ENCODE measurements at regions not wholly inside any gene's neighbourhood (a gene's known extent, or its start where the extent isn't known, plus 50 kb on each side); places are given as distances from the start of the nearest gene placed in this dataset.

DNA sequence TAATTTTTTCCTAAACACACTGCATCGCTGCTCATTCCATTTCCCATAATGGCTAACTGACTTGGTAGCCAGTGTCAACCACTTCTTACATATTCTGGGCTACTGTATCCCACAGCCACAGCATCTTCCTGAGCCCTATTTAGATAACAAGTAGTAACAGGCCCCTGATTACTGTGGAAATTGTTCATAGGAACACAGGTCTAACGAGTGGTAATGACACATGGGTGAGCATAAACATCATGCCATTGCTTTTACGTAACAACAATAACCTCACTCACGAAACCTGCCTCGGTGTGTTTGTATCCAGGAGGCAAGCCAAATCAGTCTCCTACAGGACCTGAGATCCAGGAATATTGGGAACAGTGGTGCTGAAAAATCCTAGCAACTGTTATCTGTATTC lies 438.6 kb downstream of the KLF5 start:
- ChIA-PET CTCF (interaction anchor here (0.7 kb wide), 1 partner anchor 890 kb away, joined by 3 read pairs; no protein-coding TSS in a partner anchor), POLR2A (ENCODE audit: low non-redundant PET) (no interaction called here)
- peak; percentile 85 for DNase-seq (ENCODE audit: low spot score)
- H3K27ac ChIP-seq = no peak overlapping the region
- TF ChIP-seq, protein P1, sequence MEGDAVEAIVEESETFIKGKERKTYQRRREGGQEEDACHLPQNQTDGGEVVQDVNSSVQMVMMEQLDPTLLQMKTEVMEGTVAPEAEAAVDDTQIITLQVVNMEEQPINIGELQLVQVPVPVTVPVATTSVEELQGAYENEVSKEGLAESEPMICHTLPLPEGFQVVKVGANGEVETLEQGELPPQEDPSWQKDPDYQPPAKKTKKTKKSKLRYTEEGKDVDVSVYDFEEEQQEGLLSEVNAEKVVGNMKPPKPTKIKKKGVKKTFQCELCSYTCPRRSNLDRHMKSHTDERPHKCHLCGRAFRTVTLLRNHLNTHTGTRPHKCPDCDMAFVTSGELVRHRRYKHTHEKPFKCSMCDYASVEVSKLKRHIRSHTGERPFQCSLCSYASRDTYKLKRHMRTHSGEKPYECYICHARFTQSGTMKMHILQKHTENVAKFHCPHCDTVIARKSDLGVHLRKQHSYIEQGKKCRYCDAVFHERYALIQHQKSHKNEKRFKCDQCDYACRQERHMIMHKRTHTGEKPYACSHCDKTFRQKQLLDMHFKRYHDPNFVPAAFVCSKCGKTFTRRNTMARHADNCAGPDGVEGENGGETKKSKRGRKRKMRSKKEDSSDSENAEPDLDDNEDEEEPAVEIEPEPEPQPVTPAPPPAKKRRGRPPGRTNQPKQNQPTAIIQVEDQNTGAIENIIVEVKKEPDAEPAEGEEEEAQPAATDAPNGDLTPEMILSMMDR (conservative IDR thresholded peaks at IDR 0.05; ENCODE audit: low read depth) = no peak

DNA sequence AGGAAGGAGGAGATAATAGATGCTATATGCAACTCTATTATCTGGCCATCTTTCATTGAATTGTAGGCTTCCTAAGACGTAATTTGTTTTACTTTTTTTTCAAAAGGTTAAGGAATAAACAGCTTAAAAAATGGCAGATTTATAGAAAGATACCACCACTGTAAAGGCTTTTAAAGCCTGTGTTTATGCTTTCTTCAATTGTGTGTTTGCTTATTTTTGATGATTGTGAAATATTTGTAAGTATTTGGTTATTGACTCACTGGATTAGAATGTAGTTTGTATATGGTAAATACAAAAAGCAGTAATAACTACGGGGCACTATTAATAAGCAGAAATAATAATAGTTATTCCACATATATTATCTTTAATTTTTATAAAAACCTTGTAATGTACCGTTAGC lies 437.9 kb downstream of the KLF5 start:
- no peak overlapping the region for H3K27ac ChIP-seq
- CTCF ChIA-PET = no interaction called here
- POLR2A ChIA-PET (ENCODE audit: low non-redundant PET) = no interaction called here
- no peak for DNase-seq (ENCODE audit: low spot score)
- TF ChIP-seq, protein P1 (conservative IDR thresholded peaks at IDR 0.05; ENCODE audit: low read depth) = no peak

DNA sequence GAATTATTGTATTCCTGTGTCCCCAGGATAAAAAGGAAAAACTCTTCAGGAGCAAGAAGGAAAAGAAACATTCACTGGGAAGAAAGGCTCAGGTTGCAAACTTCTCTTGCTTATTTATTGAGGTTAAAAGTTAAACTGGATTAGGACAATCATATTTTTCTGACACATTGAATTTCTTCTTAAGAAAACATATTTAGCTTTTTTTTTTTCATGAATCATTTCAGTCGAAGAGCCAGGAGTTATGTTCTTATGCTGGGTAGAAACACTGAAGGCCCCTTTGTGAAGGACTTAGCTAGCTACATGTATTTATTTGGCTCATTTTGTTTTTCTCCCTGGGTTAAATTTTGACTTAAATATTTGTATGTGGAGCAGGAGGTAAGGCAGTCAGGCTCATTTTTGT lies 434.0 kb downstream of the KLF5 start:
- ChIA-PET CTCF (interaction anchor here (0.6 to 0.7 kb wide), 2 partner anchors 25 to 31 kb away, joined by 3 to 7 read pairs; no protein-coding TSS in a partner anchor), POLR2A (ENCODE audit: low non-redundant PET) (no interaction called here)
- TF ChIP-seq, protein P1 (conservative IDR thresholded peaks at IDR 0.05; ENCODE audit: low read depth) = no peak
- DNase-seq (ENCODE audit: low spot score) = no peak
- H3K27ac ChIP-seq = no peak overlapping the region

DNA sequence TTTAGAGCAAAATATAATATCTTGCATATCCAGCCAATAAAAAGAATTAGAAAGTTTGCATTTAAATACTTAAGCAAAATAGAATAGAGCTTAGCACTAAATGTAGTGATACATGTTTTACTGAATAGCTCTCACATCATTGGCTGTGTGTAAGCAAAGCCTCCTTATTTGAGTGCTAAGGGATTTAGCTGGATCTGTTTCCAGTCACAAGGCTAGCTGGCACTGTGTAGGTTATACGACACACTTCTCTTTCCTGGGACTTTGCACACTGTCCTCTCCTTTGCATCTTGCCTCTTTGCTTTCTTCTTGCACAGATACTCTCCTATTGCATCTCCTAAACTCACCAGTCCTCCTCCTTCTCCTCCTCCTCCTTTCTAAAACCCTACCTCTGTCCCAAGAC lies 423.8 kb downstream of the KLF5 start:
- CTCF ChIA-PET = no interaction called here
- TF ChIP-seq, protein P1 (conservative IDR thresholded peaks at IDR 0.05; ENCODE audit: low read depth) = no peak
- POLR2A ChIA-PET (ENCODE audit: low non-redundant PET) = no interaction called here
- no peak for DNase-seq (ENCODE audit: low spot score)
- H3K27ac ChIP-seq = no peak overlapping the region

DNA sequence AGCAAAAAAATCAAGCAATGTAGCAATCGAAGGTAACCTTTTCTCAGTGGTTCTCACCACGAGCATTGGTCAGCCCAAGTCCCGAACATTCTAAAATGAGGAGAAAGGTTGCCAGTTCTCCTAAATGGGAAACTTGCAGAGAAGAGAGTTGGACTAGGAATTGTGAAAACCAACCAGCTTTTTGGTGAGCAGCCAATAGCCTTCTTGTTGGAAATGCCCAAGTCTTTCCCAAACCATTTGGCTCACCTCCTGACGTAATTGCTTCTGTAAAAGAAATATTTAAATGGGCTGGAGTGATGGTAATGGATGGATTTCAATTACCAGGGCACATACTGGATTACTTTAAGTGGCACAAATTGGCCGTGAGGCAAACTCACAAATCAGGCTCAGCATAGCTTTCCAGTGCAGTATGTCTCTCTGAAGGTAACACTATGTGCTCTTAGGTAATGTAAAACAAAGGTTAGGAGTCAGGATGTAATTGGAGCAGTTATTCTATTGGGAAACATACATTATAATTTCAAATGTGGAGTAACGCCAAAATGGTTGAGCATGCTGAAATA lies 423.2 kb downstream of the KLF5 start:
- TF ChIP-seq, protein P1 (conservative IDR thresholded peaks at IDR 0.05; ENCODE audit: low read depth) = no peak
- CTCF ChIA-PET = no interaction called here
- H3K27ac ChIP-seq = no peak overlapping the region
- no peak for DNase-seq (ENCODE audit: low spot score)
- POLR2A ChIA-PET (ENCODE audit: low non-redundant PET) = no interaction called here

DNA sequence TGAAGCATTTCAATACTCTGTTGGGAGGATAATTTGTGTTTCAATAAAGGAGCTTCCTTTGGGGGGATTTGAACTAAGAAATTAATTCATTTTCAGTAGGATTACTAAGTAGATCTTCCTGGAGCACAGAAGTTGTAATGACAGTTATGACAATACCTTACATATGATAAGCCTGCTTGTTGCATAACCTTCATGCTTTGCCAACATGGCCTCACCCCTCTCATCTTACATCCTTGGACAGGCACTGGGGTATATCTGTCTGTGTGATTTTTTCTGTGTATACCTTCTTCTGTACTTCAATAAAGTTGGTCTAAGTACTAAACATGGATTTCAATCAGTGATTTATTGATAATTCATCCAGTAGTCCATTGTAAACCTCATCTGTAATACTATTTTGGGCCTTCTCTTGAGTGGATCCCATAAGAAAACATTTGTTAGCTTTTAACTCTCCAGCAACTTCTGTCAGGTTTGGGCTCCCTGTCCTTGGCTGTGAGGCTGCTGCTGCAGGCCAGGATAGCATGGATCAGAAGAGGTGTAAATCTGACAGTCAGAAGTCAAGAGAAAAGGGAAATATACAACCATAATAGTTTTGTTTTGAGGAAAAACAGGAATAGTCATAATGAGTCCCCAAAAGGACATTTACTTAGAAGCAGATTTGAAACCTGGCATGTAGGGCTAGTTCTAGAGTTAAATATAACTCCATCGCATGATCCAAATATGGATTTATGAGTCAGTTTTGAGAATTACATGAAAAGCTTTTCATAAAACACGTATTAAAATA lies 422.2 kb downstream of the KLF5 start:
- TF ChIP-seq, protein P1 (conservative IDR thresholded peaks at IDR 0.05; ENCODE audit: low read depth) = no peak
- no peak overlapping the region for H3K27ac ChIP-seq
- DNase-seq (ENCODE audit: low spot score) = no peak
- CTCF ChIA-PET = no interaction called here
- POLR2A ChIA-PET (ENCODE audit: low non-redundant PET) = no interaction called here

Measured in RWPE1 (cell line).